ENCODE measurements at regions not wholly inside any gene's neighbourhood (a gene's known extent, or its start where the extent isn't known, plus 50 kb on each side); places are given as distances from the start of the nearest gene placed in this dataset.

DNA sequence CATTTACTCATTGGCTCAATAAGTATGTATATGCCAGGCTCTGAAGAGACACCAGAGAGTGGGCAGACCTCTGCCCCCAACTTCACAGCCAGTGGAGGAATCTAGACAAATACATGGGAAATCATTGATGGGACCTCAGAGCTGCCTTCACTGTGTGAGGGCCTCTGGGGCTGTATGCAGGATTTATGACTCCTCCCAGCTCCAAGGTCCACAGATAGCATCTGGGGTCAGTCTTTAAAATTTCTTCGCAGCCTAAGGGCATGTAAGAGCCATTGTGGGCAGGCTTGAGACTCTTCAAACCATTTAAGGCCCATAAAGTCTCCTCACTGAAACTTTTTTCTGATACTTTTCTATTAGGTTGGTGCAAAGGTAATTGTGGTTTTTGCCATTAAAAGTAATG, 125.5 kb downstream of the SPTSSA start:
- in situ Hi-C loops (cut with MboI; ENCODE audit: low sequenced_read_pairs), result no loop called here
- Histone ChIP-seq H3K4me1 (peaks cover 16% of the 10 kb centered on the region), H3K36me3 (replicated peaks) (no peaks in the 10 kb centered on the region), H3K4me3 (no peak overlapping the region), H3K27me3 (ENCODE audit: low read depth) (no peaks in the 10 kb centered on the region), H3K9me3 (no peaks in the 10 kb centered on the region)
- DNase-seq (ENCODE audit: low spot score in 2 of 2), result no peak

DNA sequence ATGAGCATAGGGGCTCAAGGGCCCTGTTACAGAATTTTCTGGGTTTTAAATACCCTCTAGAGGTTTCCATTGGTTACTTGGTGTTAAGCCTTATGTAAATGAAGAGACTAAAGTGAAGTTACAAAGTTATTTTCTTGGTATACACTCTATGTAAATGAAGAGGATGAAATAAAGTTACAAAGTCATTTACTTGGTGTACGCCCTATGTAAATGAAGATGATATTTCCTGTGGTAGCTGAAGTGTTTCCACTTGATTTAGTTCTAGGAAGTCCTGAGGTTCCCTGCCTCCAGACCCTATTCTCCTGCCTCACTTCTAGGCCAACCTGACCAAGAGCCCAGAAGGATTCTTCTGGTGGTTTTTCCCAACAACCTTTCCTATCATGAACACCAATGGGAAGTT, 126.1 kb downstream of the SPTSSA start:
- Histone ChIP-seq H3K36me3 (replicated peaks) (no peaks in the 10 kb centered on the region), H3K4me3 (no peak overlapping the region), H3K27me3 (ENCODE audit: low read depth) (no peaks in the 10 kb centered on the region), H3K9me3 (no peaks in the 10 kb centered on the region), H3K4me1 (peaks cover 16% of the 10 kb centered on the region)
- in situ Hi-C loops (cut with MboI; ENCODE audit: low sequenced_read_pairs), result no loop called here
- DNase-seq (ENCODE audit: low spot score in 2 of 2), result no peak

DNA sequence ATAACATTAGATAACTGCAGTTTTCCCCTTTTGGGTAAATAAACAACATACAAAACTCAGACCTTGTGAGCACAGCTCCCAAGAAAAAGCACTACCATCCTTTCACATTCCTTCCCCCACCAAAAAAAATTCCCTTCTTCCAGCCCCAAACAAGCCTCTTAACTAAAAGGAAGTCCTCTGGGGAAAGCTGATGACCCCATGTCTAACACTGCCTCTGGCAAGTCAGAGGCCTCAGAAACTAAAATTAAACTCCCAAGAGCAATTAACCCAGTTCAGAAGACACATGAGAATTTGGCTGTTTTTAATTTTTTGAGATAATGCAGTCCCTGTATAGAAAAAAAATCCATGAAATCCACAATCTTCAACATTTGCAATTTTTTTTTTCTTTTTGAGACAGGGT, 127.7 kb downstream of the SPTSSA start:
- DNase-seq (ENCODE audit: low spot score in 2 of 2), result no peak
- Histone ChIP-seq H3K9me3 (no peaks in the 10 kb centered on the region), H3K36me3 (replicated peaks) (no peaks in the 10 kb centered on the region), H3K4me3 (no peak overlapping the region), H3K4me1 (peaks cover 16% of the 10 kb centered on the region), H3K27me3 (ENCODE audit: low read depth) (no peaks in the 10 kb centered on the region)
- in situ Hi-C loops (cut with MboI; ENCODE audit: low sequenced_read_pairs), result no loop called here

DNA sequence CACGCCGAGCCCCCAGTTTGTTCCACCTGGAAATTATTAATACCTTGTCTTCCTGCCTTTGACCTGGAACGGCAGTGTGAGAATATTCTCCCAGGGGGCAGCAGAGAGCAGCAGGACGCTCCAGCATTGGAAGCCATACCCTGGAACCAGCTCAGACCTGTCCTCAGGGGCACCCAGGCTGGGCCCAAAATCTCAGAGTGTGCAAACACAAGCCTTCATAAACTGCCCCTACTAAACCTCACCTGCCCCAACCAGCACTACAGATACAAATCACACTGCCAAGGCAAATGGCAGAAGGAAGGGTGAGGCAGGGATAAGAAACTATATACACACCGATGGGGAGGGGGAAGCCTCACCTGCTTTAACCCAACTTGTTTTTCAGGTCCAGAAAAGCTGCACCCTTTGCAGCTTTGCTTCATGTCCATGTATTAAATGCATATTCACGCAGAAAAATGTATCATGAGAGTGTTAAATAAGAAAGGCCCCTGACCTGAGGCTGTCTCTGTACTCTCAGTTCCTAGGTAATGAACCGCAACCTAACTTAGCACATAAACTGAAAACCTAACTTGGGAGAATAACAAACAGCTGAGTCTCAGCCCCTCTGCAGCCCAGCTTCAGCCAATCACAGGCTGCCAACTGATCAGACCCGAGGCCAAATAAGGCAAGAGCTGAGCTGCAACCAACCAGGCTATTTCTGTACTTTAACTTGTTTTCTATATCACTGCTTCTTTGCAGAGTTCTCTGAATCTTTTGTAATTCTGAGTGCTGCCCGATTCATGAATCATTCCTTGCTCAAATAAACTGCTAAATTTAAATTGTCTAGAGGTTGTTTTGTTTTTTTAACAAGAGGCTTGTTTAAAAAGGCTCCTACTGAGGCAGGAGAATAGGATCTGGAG, 130.1 kb downstream of the SPTSSA start:
- Histone ChIP-seq H3K4me1 (peaks cover 10% of the 10 kb centered on the region), H3K36me3 (replicated peaks) (no peaks in the 10 kb centered on the region), H3K9me3 (no peaks in the 10 kb centered on the region), H3K4me3 (no peak overlapping the region), H3K27me3 (ENCODE audit: low read depth) (no peaks in the 10 kb centered on the region)
- peak; percentile 49 to 90 for DNase-seq (ENCODE audit: low spot score in 2 of 2)
- in situ Hi-C loops (cut with MboI; ENCODE audit: low sequenced_read_pairs), result no loop called here

DNA sequence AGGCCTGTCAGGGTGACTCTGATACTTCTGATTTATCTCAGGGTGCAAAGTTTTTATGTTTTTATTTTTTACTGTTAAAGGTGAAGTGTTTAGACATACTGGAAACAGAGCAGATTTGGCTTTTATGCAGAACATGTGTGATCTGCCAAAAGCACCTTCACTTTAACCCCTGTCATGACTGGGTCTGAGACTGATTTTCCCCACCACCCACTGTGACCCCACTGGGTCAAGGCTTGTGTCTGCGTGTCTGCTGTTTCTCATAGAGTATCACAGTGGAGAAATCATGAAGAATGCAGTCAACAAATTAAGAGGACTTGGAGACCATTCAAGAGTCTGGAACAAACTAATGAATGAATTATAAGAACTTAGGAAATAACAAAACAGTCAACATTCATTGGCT, 131.2 kb downstream of the SPTSSA start:
- H3K36me3 ChIP-seq (replicated peaks), result no peaks in the 10 kb centered on the region
- no peaks in the 10 kb centered on the region for H3K27me3 ChIP-seq (ENCODE audit: low read depth)
- DNase-seq (ENCODE audit: low spot score in 2 of 2), result no peak
- peaks cover 10% of the 10 kb centered on the region for H3K4me1 ChIP-seq
- H3K4me3 ChIP-seq, result no peak overlapping the region
- in situ Hi-C loops (cut with MboI; ENCODE audit: low sequenced_read_pairs), result no loop called here
- H3K9me3 ChIP-seq, result no peaks in the 10 kb centered on the region

DNA sequence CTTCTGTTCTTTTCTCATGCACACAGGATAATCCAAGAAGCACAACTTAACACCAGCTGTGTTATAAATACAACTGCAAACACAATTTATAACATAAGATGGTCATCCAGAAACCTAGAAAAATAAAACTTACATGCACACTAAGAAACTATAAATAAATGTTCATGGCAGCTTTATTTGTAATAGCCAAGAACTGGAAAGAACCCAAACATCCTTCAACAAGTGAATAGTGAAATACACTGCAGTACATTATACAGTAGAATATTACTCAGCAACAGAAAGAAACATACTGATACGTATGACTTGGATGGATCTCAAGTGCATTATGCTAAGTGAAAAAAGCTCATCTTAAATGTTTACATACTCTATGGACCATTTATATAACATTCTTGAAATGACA, 132.7 kb downstream of the SPTSSA start:
- Histone ChIP-seq H3K4me1 (peaks cover 15% of the 10 kb centered on the region), H3K27me3 (ENCODE audit: low read depth) (no peaks in the 10 kb centered on the region), H3K9me3 (no peaks in the 10 kb centered on the region), H3K4me3 (no peak overlapping the region), H3K36me3 (replicated peaks) (no peaks in the 10 kb centered on the region)
- in situ Hi-C loops (cut with MboI; ENCODE audit: low sequenced_read_pairs), result no loop called here
- DNase-seq (ENCODE audit: low spot score in 2 of 2), result no peak

DNA sequence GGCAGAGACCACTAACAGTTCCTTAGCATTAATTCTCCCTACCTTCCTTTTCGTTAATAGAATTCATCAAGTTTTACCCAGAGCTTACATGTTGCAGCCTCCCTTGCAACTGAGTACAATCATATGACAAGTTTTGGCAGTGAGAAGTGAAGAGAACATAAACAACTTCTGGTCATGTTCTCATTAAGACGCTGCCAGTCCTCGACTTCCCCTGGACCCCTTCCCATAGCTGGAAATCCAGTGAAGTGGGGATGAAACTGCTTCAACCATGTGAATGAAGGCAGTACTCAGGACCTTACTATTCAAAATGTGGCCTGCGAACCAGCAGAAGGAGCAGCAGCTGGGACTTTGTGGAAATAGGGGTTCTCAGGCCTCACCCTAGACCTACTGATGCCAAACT, 133.9 kb downstream of the SPTSSA start:
- H3K27me3 ChIP-seq (ENCODE audit: low read depth), result no peaks in the 10 kb centered on the region
- H3K9me3 ChIP-seq, result no peaks in the 10 kb centered on the region
- no peak for DNase-seq (ENCODE audit: low spot score in 2 of 2)
- H3K4me3 ChIP-seq, result no peak overlapping the region
- no peaks in the 10 kb centered on the region for H3K36me3 ChIP-seq (replicated peaks)
- peaks cover 15% of the 10 kb centered on the region for H3K4me1 ChIP-seq
- in situ Hi-C loops (cut with MboI; ENCODE audit: low sequenced_read_pairs), result no loop called here

DNA sequence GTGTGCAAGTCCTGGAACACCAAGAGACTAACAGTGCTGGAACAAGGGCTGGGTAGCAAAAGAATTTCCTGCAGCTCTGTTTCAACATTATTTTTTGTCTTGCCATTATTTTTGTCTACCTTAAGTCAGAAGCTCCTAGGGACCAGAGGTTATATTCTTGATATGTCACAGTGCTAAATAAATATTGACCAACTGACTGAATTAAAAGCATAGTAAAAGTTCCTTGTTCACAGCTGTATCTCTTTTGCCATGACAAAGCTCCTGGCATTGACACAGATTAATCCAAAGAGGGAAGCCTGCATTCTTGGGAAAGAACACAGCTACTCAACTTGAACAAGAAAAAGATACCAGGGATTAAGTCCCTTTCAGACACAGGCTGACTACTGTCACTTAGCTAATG, 136.5 kb downstream of the SPTSSA start:
- no peak overlapping the region for H3K4me3 ChIP-seq
- H3K27me3 ChIP-seq (ENCODE audit: low read depth), result no peaks in the 10 kb centered on the region; the same call in 1 of the 2 replicates
- no peaks in the 10 kb centered on the region for H3K36me3 ChIP-seq (replicated peaks)
- in situ Hi-C loops (cut with MboI; ENCODE audit: low sequenced_read_pairs), result no loop called here
- no peaks in the 10 kb centered on the region for H3K9me3 ChIP-seq
- H3K4me1 ChIP-seq, result peaks cover 5% of the 10 kb centered on the region; the same call in 1 of the 2 replicates
- peak in 1 of 2 experiments; percentile 23 for DNase-seq (ENCODE audit: low spot score in 2 of 2)

DNA sequence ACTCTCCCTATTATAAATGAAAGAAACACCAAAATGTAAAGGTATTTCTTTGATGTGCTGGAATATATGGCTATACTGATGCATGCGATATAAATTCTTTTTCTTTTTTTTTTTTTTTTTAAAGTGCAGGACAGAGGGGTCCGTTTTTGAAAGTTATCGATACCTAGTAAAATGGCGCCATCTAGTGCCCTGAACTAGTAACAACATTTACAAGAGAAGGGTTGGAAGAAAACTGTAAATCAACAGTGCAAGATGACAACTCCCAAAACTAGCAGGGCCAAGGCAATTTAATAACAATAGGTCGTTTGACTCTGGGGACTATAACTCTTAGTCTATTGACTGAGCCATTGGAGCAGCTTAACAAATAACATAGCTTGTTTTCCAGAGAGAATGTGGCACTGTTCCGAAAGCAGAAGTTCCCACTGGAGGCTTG, 137.7 kb downstream of the SPTSSA start:
- Histone ChIP-seq H3K36me3 (replicated peaks) (no peaks in the 10 kb centered on the region), H3K27me3 (ENCODE audit: low read depth) (no peaks in the 10 kb centered on the region; the same call in none of the 2 replicates), H3K4me3 (no peak overlapping the region), H3K4me1 (peaks cover 5% of the 10 kb centered on the region; the same call in 1 of the 2 replicates), H3K9me3 (no peaks in the 10 kb centered on the region)
- DNase-seq (ENCODE audit: low spot score in 2 of 2), result peak; percentile 69 to 89
- in situ Hi-C loops (cut with MboI; ENCODE audit: low sequenced_read_pairs), result loop anchor here (25.0 kb wide), 1 partner anchor 1737 kb away; no protein-coding TSS in a partner anchor

DNA sequence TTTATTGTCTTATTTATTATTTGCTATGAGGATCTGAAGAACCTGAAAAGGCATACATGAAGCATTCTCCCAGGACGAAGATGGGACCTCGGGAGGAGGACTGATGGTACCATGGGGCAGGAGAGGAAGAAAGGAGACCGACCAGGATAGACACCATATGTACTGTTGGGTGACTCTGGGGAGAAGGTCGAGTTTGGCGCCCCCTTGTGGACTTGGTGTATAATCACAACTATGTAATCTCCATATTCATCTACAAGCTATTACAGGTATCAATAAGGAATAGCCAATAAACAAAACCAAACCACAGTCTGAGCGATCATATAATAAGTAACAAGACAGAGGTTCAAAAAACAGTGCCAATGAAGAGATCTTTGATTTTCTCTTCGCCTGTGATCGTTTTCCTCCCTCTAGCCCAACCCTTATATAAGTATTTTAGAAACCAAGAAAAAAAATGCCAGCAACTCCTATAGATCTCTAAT, 139.1 kb downstream of the SPTSSA start:
- Histone ChIP-seq H3K4me1 (peaks cover 5% of the 10 kb centered on the region; the same call in 1 of the 2 replicates), H3K4me3 (no peak overlapping the region), H3K36me3 (replicated peaks) (no peaks in the 10 kb centered on the region), H3K9me3 (no peaks in the 10 kb centered on the region), H3K27me3 (ENCODE audit: low read depth) (no peaks in the 10 kb centered on the region; the same call in none of the 2 replicates)
- DNase-seq (ENCODE audit: low spot score in 2 of 2), result peak; percentile 56 to 85
- in situ Hi-C loops (cut with MboI; ENCODE audit: low sequenced_read_pairs), result loop anchor here (25.0 kb wide), 1 partner anchor 1736 kb away; no protein-coding TSS in a partner anchor

DNA sequence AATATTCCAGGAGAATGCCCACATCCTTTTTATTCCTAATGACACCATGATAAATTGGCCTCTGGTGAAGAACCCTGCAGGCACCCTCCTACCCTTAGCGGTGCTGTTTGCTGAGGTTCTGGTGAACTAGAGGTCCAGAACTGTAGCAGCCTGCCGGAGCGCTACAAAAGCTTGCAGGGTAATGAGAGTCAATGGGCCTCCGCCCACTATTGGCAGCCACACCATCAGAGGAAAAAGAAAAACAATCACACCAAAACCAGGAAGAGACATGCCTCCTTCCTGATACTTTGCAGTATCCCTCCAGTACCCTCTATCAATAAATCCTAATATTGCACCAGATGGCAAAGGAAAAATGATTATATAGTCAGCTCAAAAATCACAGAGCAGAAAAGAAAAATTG, 142.9 kb downstream of the SPTSSA start:
- Histone ChIP-seq H3K9me3 (no peaks in the 10 kb centered on the region), H3K4me1 (no peaks in the 10 kb centered on the region), H3K36me3 (replicated peaks) (no peaks in the 10 kb centered on the region), H3K27me3 (ENCODE audit: low read depth) (no peaks in the 10 kb centered on the region; the same call in none of the 2 replicates), H3K4me3 (no peak overlapping the region)
- DNase-seq (ENCODE audit: low spot score in 2 of 2), result no peak
- in situ Hi-C loops (cut with MboI; ENCODE audit: low sequenced_read_pairs), result loop anchor here (25.0 kb wide), 1 partner anchor 1732 kb away; no protein-coding TSS in a partner anchor

DNA sequence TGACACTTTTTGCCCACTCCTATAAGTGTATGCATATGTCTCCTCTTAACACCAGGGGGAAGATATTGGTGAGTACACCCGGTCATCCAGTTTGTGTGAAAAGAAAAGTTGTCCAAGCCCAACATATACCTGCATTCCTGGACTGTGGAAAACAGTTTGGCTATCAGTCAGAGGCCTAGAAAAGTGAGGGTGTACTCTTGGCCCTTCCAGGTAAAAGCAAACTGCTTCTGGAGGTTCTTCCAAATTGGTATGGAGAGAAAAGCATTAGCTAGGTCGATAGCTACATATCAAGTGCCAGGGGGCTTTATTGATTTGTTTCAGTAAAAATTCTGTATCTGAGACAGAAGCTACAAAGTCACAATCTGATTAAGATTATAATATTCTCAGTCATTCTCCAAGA, 144.0 kb downstream of the SPTSSA start:
- Histone ChIP-seq H3K4me3 (no peak overlapping the region), H3K9me3 (no peaks in the 10 kb centered on the region), H3K4me1 (no peaks in the 10 kb centered on the region), H3K36me3 (replicated peaks) (no peaks in the 10 kb centered on the region), H3K27me3 (ENCODE audit: low read depth) (no peaks in the 10 kb centered on the region; the same call in none of the 2 replicates)
- in situ Hi-C loops (cut with MboI; ENCODE audit: low sequenced_read_pairs), result loop anchor here (25.0 kb wide), 1 partner anchor 1731 kb away; no protein-coding TSS in a partner anchor
- no peak for DNase-seq (ENCODE audit: low spot score in 2 of 2)

DNA sequence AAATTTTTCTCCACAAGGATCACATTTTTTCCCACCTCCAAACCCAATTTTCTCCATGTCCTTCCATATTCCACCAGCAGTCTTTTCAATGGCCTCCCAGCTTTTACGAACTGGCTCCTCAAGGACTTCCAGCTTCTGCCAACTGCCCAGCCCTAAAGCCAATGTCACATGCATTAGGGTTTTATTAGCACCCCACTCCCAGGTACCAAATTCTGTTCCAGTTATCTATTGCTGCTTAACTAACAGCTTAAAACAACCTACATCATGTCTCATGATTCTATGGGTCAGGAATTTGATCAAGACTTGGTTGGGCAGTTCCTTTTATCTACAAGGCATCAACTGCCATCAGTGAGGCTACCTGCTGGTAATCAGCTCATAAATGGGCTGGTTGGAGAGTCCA, 151.3 kb downstream of the SPTSSA start:
- Histone ChIP-seq H3K27me3 (ENCODE audit: low read depth) (peaks cover 23% of the 10 kb centered on the region), H3K4me1 (no peaks in the 10 kb centered on the region), H3K4me3 (no peak overlapping the region), H3K36me3 (replicated peaks) (no peaks in the 10 kb centered on the region), H3K9me3 (no peaks in the 10 kb centered on the region; the same call in 1 of the 2 replicates)
- in situ Hi-C loops (cut with MboI; ENCODE audit: low sequenced_read_pairs), result loop anchor here (25.0 kb wide), 1 partner anchor 1723 kb away; no protein-coding TSS in a partner anchor
- DNase-seq (ENCODE audit: low spot score in 2 of 2), result no peak

DNA sequence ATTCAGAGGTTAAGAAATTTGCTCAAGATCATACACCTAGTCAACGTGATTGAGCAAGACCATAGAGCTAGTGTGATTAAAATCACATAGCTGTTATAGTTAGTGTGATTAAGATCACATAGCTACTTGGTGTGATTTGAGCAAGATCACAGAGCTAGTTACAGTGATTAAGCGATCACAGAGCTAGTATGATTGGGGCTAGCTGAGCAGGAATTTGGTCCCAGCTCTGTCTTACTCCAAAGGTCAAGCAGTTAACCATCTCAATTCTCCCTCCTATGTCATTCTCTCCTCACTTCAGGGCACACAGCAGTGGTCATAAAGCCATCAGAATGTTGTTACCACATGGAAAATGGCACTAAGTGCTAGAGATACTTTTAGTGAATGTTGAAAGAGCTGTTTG, 158.2 kb downstream of the SPTSSA start:
- no peaks in the 10 kb centered on the region for H3K9me3 ChIP-seq
- H3K36me3 ChIP-seq (replicated peaks), result no peaks in the 10 kb centered on the region
- H3K27me3 ChIP-seq (ENCODE audit: low read depth), result peaks cover 15% of the 10 kb centered on the region
- H3K4me1 ChIP-seq, result peaks cover 4% of the 10 kb centered on the region; the same call in 1 of the 2 replicates
- in situ Hi-C loops (cut with MboI; ENCODE audit: low sequenced_read_pairs), result loop anchor here (10.0 to 25.0 kb wide), 3 partner anchors 199 to 1717 kb away; no protein-coding TSS in a partner anchor
- no peak for DNase-seq (ENCODE audit: low spot score in 2 of 2)
- no peak overlapping the region for H3K4me3 ChIP-seq

Data from HAP-1 (cell line).